DOHH2 (cell line): ENCODE measurements at regions not wholly inside any gene's neighbourhood (a gene's known extent, or its start where the extent isn't known, plus 50 kb on each side); places are given as distances from the start of the nearest gene placed in this dataset.

Experiments
- CTCF ChIP-seq: fragments of 200-600 bp; sonication (generic); IDR thresholded peaks from one replicate; pipeline ENCODE4 v1.5.1; 2014; ENCODE audit warnings: antibody characterized with exemption, mild to moderate bottlenecking, low read depth, low read length; ENCODE audit not compliant: poor library complexity, severe bottlenecking
- EZH2phosphoT487 ChIP-seq: fragments of 200-600 bp; sonication (generic); IDR thresholded peaks from 2 replicates; pipeline ENCODE4 v1.6.1; 2017; ENCODE audit warnings: borderline replicate concordance, mild to moderate bottlenecking, antibody characterized with exemption, low read length, moderate library complexity, mixed read lengths

- no peak for TF ChIP-seq CTCF
- TF ChIP-seq EZH2phosphoT487 = no peak
These were observed 949.7 kb upstream of the NUDT12 start for GRCh38 chr5:104512063-104512825.
